ENCODE measurements at regions not wholly inside any gene's neighbourhood (a gene's known extent, or its start where the extent isn't known, plus 50 kb on each side); places are given as distances from the start of the nearest gene placed in this dataset.
A peak's percentile ranks its signal among the peaks of the same experiment; 100 is the strongest.

- TF ChIP-seq POLR2A (IDR thresholded peaks at IDR 0.05): no peak
- no peak for TF ChIP-seq CTCF (IDR thresholded peaks at IDR 0.05)
- no peaks in the 10 kb centered on the region for H3K36me3 ChIP-seq
These were observed 120.2 kb upstream of the SNX19 start for GRCh38 chr11:131036514-131036913.

GRCh38 chr11:131037873-131038272 lies 121.6 kb upstream of the SNX19 start:
- intact Hi-C loops (cut with DNase I): no loop called here

More at GRCh38 chr11:131036514-131036913, 120.2 kb upstream of the SNX19 start:
- H3K4me3 ChIP-seq: no peak overlapping the region
- no peak overlapping the region for H3K27ac ChIP-seq
- no peaks in the 10 kb centered on the region for H3K9me3 ChIP-seq
- no peak for DNase-seq
- H3K4me1 ChIP-seq: peaks cover 0 to 33% (median 7%) of the 10 kb centered on the region in 3 donors
- H3K27me3 ChIP-seq: peaks cover 0 to 4% (median 0%) of the 10 kb centered on the region in 4 donors
- intact Hi-C loops (cut with DNase I): no loop called here
- 82% methylated on average over 5 of the region's 5 CpGs for WGBS, 2 donors

GRCh38 chr11:131038597-131038996 lies 122.3 kb upstream of the SNX19 start:
- no peak overlapping the region for H3K27ac ChIP-seq
- H3K4me1 ChIP-seq: peaks cover 0 to 23% (median 6%) of the 10 kb centered on the region in 3 donors
- TF ChIP-seq POLR2A (IDR thresholded peaks at IDR 0.05): no peak
- peak in 4 of 6 experiments; percentile 14 to 60 (median 22) for TF ChIP-seq CTCF (IDR thresholded peaks at IDR 0.05)
- DNase-seq: no peak
- no peaks in the 10 kb centered on the region for H3K36me3 ChIP-seq
- 32 to 40% methylated on average over 5 of the region's 5 CpGs for WGBS, 2 donors
- intact Hi-C loops (cut with DNase I): no loop called here
- peaks cover 0 to 4% (median 0%) of the 10 kb centered on the region in 4 donors for H3K27me3 ChIP-seq
- H3K9me3 ChIP-seq: no peaks in the 10 kb centered on the region
- H3K4me3 ChIP-seq: no peak overlapping the region

More at GRCh38 chr11:131037873-131038272, 121.6 kb upstream of the SNX19 start:
- no peak overlapping the region for H3K4me3 ChIP-seq
- H3K27me3 ChIP-seq: peaks cover 0 to 4% (median 0%) of the 10 kb centered on the region in 4 donors
- H3K36me3 ChIP-seq: no peaks in the 10 kb centered on the region
- TF ChIP-seq POLR2A (IDR thresholded peaks at IDR 0.05) (no peak), CTCF (IDR thresholded peaks at IDR 0.05) (no peak)
- no peak for DNase-seq
- 62 to 63% methylated on average over 6 to 7 of the region's 7 CpGs for WGBS, 2 donors
- H3K27ac ChIP-seq: no peak overlapping the region
- H3K4me1 ChIP-seq: peaks cover 0 to 31% (median 7%) of the 10 kb centered on the region in 3 donors
- H3K9me3 ChIP-seq: no peaks in the 10 kb centered on the region

GRCh38 chr11:131041331-131042040 lies 125.2 kb upstream of the SNX19 start:
- H3K4me3 ChIP-seq: no peak overlapping the region
- no peak for DNase-seq
- 31 to 36% methylated on average over 5 of the region's 5 CpGs for WGBS, 2 donors
- TF ChIP-seq CTCF (IDR thresholded peaks at IDR 0.05): no peak
- no peak for TF ChIP-seq POLR2A (IDR thresholded peaks at IDR 0.05)
- intact Hi-C loops (cut with DNase I): no loop called here
- no peaks in the 10 kb centered on the region for H3K36me3 ChIP-seq
- H3K4me1 ChIP-seq: peaks cover 0 to 16% (median 0%) of the 10 kb centered on the region in 3 donors
- peaks cover 0 to 17% (median 0%) of the 10 kb centered on the region in 4 donors for H3K27me3 ChIP-seq
- H3K27ac ChIP-seq: peak overlapping the region; percentile 28 to 75 (median 52)
- H3K9me3 ChIP-seq: no peaks in the 10 kb centered on the region

- peaks cover 0 to 21% (median 0%) of the 10 kb centered on the region in 4 donors for H3K27me3 ChIP-seq
- no peak for DNase-seq
- intact Hi-C loops (cut with DNase I): no loop called here
These were observed 125.7 kb upstream of the SNX19 start for GRCh38 chr11:131042041-131042390.

More at GRCh38 chr11:131042041-131042390, 125.7 kb upstream of the SNX19 start:
- TF ChIP-seq CTCF (IDR thresholded peaks at IDR 0.05): no peak
- no peak for TF ChIP-seq POLR2A (IDR thresholded peaks at IDR 0.05)
- Histone ChIP-seq H3K4me1 (peaks cover 0 to 16% (median 0%) of the 10 kb centered on the region in 3 donors), H3K36me3 (no peaks in the 10 kb centered on the region), H3K4me3 (no peak overlapping the region), H3K9me3 (no peaks in the 10 kb centered on the region), H3K27ac (peak overlapping the region in 3 of 4 donors; percentile 25 to 75 (median 65))
- 33 to 47% methylated on average over 1 of the region's 1 CpG for WGBS, 2 donors
